Keratinocyte (primary cell): ENCODE measurements at regions not wholly inside any gene's neighbourhood (a gene's known extent, or its start where the extent isn't known, plus 50 kb on each side); places are given as distances from the start of the nearest gene placed in this dataset.
"Not testable (repeated sequence)": the region's sequence is repeated elsewhere in the genome, so short reads cannot be mapped to it uniquely, and the experiment has no call there.

Experiments used
- DNase-seq: peaks from one replicate; pipeline ENCODE4 v3.0.0-alpha.2; 2011; ENCODE audit warnings: low read depth, missing footprints, low spot score
- FAIRE-seq: peaks from 2 replicates; lab custom pipeline; 2011; peaks lifted over from hg19 to GRCh38; lab: Jason Lieb, UNC
- H2AFZ ChIP-seq: 2 replicates; pipeline ENCODE4 v1.6.0; 2012; ENCODE audit warnings: low read length, control low read depth, inconsistent platforms; ENCODE audit not compliant: control insufficient read depth
- H3K27ac ChIP-seq: 2 replicates; pipeline ENCODE4 v1.5.1; 2011; ENCODE audit warnings: low read length; ENCODE audit not compliant: control insufficient read depth, insufficient read depth
- H3K27me3 ChIP-seq: 3 replicates; pipeline ENCODE4 v1.6.0; 2011; ENCODE audit warnings: low read length; ENCODE audit not compliant: control insufficient read depth, insufficient read depth; ENCODE audit errors: extremely low read depth
- H3K36me3 ChIP-seq, 2 experiments: 2 replicates in 1 of 2; 3 replicates in 1 of 2; pipeline ENCODE4 v1.5.1; 2011; ENCODE audit warnings: low read length in 2 of 2, mild to moderate bottlenecking in 1 of 2; ENCODE audit not compliant: control insufficient read depth in 2 of 2, insufficient read depth in 2 of 2; ENCODE audit errors: extremely low read depth in 1 of 2
- H3K4me1 ChIP-seq: 3 replicates; pipeline ENCODE4 v1.5.1; 2011; ENCODE audit warnings: low read length; ENCODE audit not compliant: control insufficient read depth, insufficient read depth; ENCODE audit errors: extremely low read depth
- H3K4me2 ChIP-seq: 3 replicates; pipeline ENCODE4 v1.6.0; 2011; ENCODE audit warnings: low read depth, low read length; ENCODE audit not compliant: control insufficient read depth, insufficient read depth; ENCODE audit errors: extremely low read depth
- H3K4me3 ChIP-seq, 3 experiments: fragments of 200-600 bp in 1 of 3; sonication (generic) in 1 of 3; 2 replicates in 2 of 3; 3 replicates in 1 of 3; pipeline ENCODE4 v1.5.1; 2011 to 2016; ENCODE audit warnings: low read length in 3 of 3, mild to moderate bottlenecking in 3 of 3, control low read depth in 2 of 3, inconsistent platforms in 1 of 3, low read depth in 1 of 3, mixed read lengths in 1 of 3, mixed run types in 1 of 3, moderate library complexity in 1 of 3; ENCODE audit not compliant: control insufficient read depth in 2 of 3, insufficient read depth in 2 of 3; ENCODE audit errors: extremely low read depth in 1 of 3
- H3K79me2 ChIP-seq: 2 replicates; pipeline ENCODE4 v1.6.0; 2012; ENCODE audit warnings: low read length; ENCODE audit not compliant: control insufficient read depth, insufficient read depth
- H3K9ac ChIP-seq: 3 replicates; pipeline ENCODE4 v1.6.0; 2011; ENCODE audit warnings: low read length; ENCODE audit not compliant: control insufficient read depth, insufficient read depth; ENCODE audit errors: extremely low read depth
- H3K9me1 ChIP-seq: 3 replicates; pipeline ENCODE4 v1.6.0; 2011; ENCODE audit warnings: low read length; ENCODE audit not compliant: control insufficient read depth, insufficient read depth; ENCODE audit errors: extremely low read depth
- H3K9me3 ChIP-seq: 2 replicates; pipeline ENCODE4 v1.5.1; 2012; ENCODE audit warnings: low read depth, low read length; ENCODE audit not compliant: control insufficient read depth
- H4K20me1 ChIP-seq: 3 replicates; pipeline ENCODE4 v1.6.0; 2011; ENCODE audit warnings: low read length; ENCODE audit not compliant: control insufficient read depth, insufficient read depth; ENCODE audit errors: extremely low read depth
- CTCF ChIP-seq, 3 experiments: IDR thresholded peaks in 1 of 3; conservative IDR thresholded peaks in 1 of 3; optimal IDR thresholded peaks in 1 of 3; 2 replicates in 2 of 3; 3 replicates in 1 of 3; pipeline versions ENCODE3 to v1.5.1; 2011; ENCODE audit warnings: low read length in 3 of 3, mild to moderate bottlenecking in 3 of 3, moderate library complexity in 2 of 3, control low read depth in 1 of 3, inconsistent platforms in 1 of 3; ENCODE audit not compliant: insufficient read depth in 2 of 3; ENCODE audit errors: extremely low read depth in 1 of 3
- EZH2 ChIP-seq: IDR thresholded peaks from one replicate; pipeline ENCODE4 v1.6.1; 2012; ENCODE audit warnings: inconsistent platforms, mild to moderate bottlenecking, low read length, moderate library complexity
- dilution Hi-C: fragments of 300-500 bp; cut with MboI; formaldehyde crosslinking; loops from one replicate; pipeline ENCODE4 v1.7.0; 2020; ENCODE audit warnings: low sequenced_read_pairs; ENCODE audit not compliant: extremely low pct_ligation_motif_present

- dilution Hi-C loops = no loop called here
- Histone ChIP-seq H3K79me2 (no peaks in the 10 kb centered on the region), H3K9me3 (no peaks in the 10 kb centered on the region), H3K27me3 (no peaks in the 10 kb centered on the region), H3K4me3 (no peak overlapping the region), H3K9ac (no peak overlapping the region), H3K36me3 (no peaks in the 10 kb centered on the region), H3K4me2 (no peak overlapping the region), H3K4me1 (no peaks in the 10 kb centered on the region), H3K9me1 (no peaks in the 10 kb centered on the region), H4K20me1 (no peaks in the 10 kb centered on the region), H2AFZ (no peak overlapping the region), H3K27ac (no peak overlapping the region)
- no peak for TF ChIP-seq EZH2
- TF ChIP-seq CTCF (optimal IDR thresholded peaks at IDR 0.05 in 1 of 3, IDR thresholded peaks at IDR 0.05 in 1 of 3, conservative IDR thresholded peaks at IDR 0.05 in 1 of 3; ENCODE audit: extremely low read depth in 1 of 3, insufficient read depth in 2 of 3, low read length in 3 of 3) = no peak
- FAIRE-seq (no peak), DNase-seq (no peak)
These were observed 216.7 kb downstream of the FOXG1 start for GRCh38 chr14:28983279-28983678.

GRCh38 chr14:28987516-28987915, 220.9 kb downstream of the FOXG1 start:
- Histone ChIP-seq H2AFZ (no peak overlapping the region), H3K9me3 (no peaks in the 10 kb centered on the region), H3K36me3 (no peaks in the 10 kb centered on the region), H3K4me1 (no peaks in the 10 kb centered on the region), H4K20me1 (no peaks in the 10 kb centered on the region), H3K27me3 (no peaks in the 10 kb centered on the region), H3K27ac (no peak overlapping the region), H3K9me1 (no peaks in the 10 kb centered on the region), H3K9ac (no peak overlapping the region), H3K79me2 (no peaks in the 10 kb centered on the region), H3K4me3 (no peak overlapping the region), H3K4me2 (no peak overlapping the region)
- TF ChIP-seq EZH2 = no peak
- no peak for TF ChIP-seq CTCF (optimal IDR thresholded peaks at IDR 0.05 in 1 of 3, IDR thresholded peaks at IDR 0.05 in 1 of 3, conservative IDR thresholded peaks at IDR 0.05 in 1 of 3; ENCODE audit: extremely low read depth in 1 of 3, insufficient read depth in 2 of 3, low read length in 3 of 3)
- dilution Hi-C loops = no loop called here
- no peak for DNase-seq
- no peak for FAIRE-seq

GRCh38 chr14:28997196-28997595, 230.6 kb downstream of the FOXG1 start:
- DNase-seq, H3K4me2 ChIP-seq, H3K9ac ChIP-seq, H3K27ac ChIP-seq, H3K4me1 ChIP-seq, H3K9me3 ChIP-seq, H4K20me1 ChIP-seq, H3K79me2 ChIP-seq, H3K27me3 ChIP-seq, H2AFZ ChIP-seq, FAIRE-seq, dilution Hi-C loops, H3K9me1 ChIP-seq, H3K4me3 ChIP-seq, H3K36me3 ChIP-seq: not testable (repeated sequence)
